ENCODE measurements at regions not wholly inside any gene's neighbourhood (a gene's known extent, or its start where the extent isn't known, plus 50 kb on each side); places are given as distances from the start of the nearest gene placed in this dataset.

DNA sequence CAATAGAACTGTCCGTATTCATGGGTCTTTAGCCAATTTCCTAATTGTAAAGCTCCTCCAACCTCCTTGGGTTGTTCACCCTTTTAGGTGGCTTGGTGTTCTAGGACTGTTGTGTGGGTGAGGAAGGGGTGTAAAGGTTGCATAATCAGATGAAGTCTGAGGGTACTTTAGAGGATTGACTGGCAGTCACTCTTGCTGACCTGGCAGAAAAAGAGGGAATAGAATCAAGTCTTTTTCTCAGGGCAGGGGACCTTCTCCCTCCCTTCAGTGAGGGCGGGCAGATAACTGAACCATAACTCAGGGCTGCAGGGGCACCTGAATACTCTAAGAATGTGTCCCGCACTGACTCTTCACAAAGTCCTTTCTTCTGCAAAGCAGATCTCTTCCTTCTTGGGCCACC lies 436.2 kb downstream of the CCDC91 start:
- H2AFZ ChIP-seq (ENCODE audit: low read length): no peak overlapping the region
- H3T11ph ChIP-seq (ENCODE audit: low read length): no peak overlapping the region
- Mint-ChIP-seq H3K27ac (no peak overlapping the region), H3K9me3 (no peaks in the 10 kb centered on the region; a peak in 1 of 5 replicates), H3K27me3 (ENCODE audit: low read depth) (peaks cover 1% of the 10 kb centered on the region; the same call in 1 of the 2 replicates), H3K4me3 (no peak overlapping the region; a peak in 1 of 5 replicates), H3K36me3 (ENCODE audit: insufficient read depth in 1 of 3, low read depth in 3 of 3) (no peaks in the 10 kb centered on the region), H3K4me1 (peaks cover 6% of the 10 kb centered on the region in 2 experiments)
- H2BK120ac ChIP-seq (ENCODE audit: low read depth, low read length, poor library complexity, severe bottlenecking): no peak overlapping the region
- WGBS (ENCODE audit: extremely low coverage, insufficient read length, low lambda C conversion rate): no CpG with 5 or more reads among the region's 3 CpGs
- no peak overlapping the region for H4K91ac ChIP-seq (ENCODE audit: insufficient read length, low read depth, low read length)
- H2BK20ac ChIP-seq (ENCODE audit: low read depth, low read length, poor library complexity, severe bottlenecking): no peak overlapping the region
- H3K23ac ChIP-seq (ENCODE audit: insufficient read length, low read depth, low read length): no peak overlapping the region
- no peak overlapping the region for H4K8ac ChIP-seq (replicated peaks; ENCODE audit: insufficient read length, low read depth, low read length)
- H3K79me1 ChIP-seq (ENCODE audit: insufficient read depth, low read depth, low read length, poor library complexity, severe bottlenecking): no peaks in the 10 kb centered on the region
- H3K27ac ChIP-seq (ENCODE audit: insufficient read length, low read depth, low read length): no peak overlapping the region
- DNase-seq: no peak
- H2BK12ac ChIP-seq (ENCODE audit: insufficient read length, low read depth, low read length): no peak overlapping the region
- H3K4me2 ChIP-seq (ENCODE audit: insufficient read depth, insufficient read length, low read length): no peak overlapping the region
- H3K4me1 ChIP-seq (ENCODE audit: insufficient read depth, low read length): no peaks in the 10 kb centered on the region
- no peak overlapping the region for H4K5ac ChIP-seq (ENCODE audit: insufficient read length, low read depth, low read length)
- TF ChIP-seq, protein P1, sequence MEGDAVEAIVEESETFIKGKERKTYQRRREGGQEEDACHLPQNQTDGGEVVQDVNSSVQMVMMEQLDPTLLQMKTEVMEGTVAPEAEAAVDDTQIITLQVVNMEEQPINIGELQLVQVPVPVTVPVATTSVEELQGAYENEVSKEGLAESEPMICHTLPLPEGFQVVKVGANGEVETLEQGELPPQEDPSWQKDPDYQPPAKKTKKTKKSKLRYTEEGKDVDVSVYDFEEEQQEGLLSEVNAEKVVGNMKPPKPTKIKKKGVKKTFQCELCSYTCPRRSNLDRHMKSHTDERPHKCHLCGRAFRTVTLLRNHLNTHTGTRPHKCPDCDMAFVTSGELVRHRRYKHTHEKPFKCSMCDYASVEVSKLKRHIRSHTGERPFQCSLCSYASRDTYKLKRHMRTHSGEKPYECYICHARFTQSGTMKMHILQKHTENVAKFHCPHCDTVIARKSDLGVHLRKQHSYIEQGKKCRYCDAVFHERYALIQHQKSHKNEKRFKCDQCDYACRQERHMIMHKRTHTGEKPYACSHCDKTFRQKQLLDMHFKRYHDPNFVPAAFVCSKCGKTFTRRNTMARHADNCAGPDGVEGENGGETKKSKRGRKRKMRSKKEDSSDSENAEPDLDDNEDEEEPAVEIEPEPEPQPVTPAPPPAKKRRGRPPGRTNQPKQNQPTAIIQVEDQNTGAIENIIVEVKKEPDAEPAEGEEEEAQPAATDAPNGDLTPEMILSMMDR (conservative IDR thresholded peaks at IDR 0.05): no peak
- H2BK5ac ChIP-seq (ENCODE audit: insufficient read length, low read length): no peak overlapping the region
- no peak overlapping the region for H2BK15ac ChIP-seq (ENCODE audit: low read depth, low read length)
- no peak overlapping the region for H3K4ac ChIP-seq (ENCODE audit: low read depth, low read length)
- H2AK5ac ChIP-seq (ENCODE audit: insufficient read length, low read length): no peak overlapping the region
- H3K9ac ChIP-seq (ENCODE audit: extremely low read depth, insufficient read length, low read length): no peak overlapping the region
- no peaks in the 10 kb centered on the region for H3K27me3 ChIP-seq (ENCODE audit: insufficient read depth, low read length)
- H4K20me1 ChIP-seq (ENCODE audit: control insufficient read depth, insufficient read depth, insufficient read length): no peaks in the 10 kb centered on the region
- no peak overlapping the region for H3K14ac ChIP-seq (ENCODE audit: insufficient read depth, low read length)
- H3K23me2 ChIP-seq (ENCODE audit: insufficient read length, low read depth, low read length, poor library complexity, severe bottlenecking): no peaks in the 10 kb centered on the region
- H3K9me3 ChIP-seq (ENCODE audit: control insufficient read depth, low read depth, low read length): no peaks in the 10 kb centered on the region
- H3K79me2 ChIP-seq (ENCODE audit: insufficient read depth, low read length): no peaks in the 10 kb centered on the region
- H3K18ac ChIP-seq (ENCODE audit: insufficient read length, low read depth, low read length): no peak overlapping the region
- no peak overlapping the region for H3K56ac ChIP-seq (ENCODE audit: insufficient read length, low read depth, low read length)

Measured in H9 (cell line).